MCF 10A (cell line): ENCODE measurements at regions not wholly inside any gene's neighbourhood (a gene's known extent, or its start where the extent isn't known, plus 50 kb on each side); places are given as distances from the start of the nearest gene placed in this dataset.

Experiments used
- BruUV-seq: library from RNA; stranded (reverse); fragments of 400-500 nt; replicated peaks from 2 replicates; lab custom pipeline; 2021; lab: Mats Ljungman, UMichigan
- CTCF ChIA-PET: fragments of 300-600 bp; sonication (Branson Sonifier 250); formaldehyde crosslinking; extraction: SDS; loops from one replicate; lab custom pipeline; 2021; ENCODE audit warnings: antibody characterized with exemption, inconsistent platforms; lab: Yijun Ruan, JAX
- POLR2A ChIA-PET: fragments of 300-600, 350-650 bp; sonication (Branson Sonifier 250); formaldehyde crosslinking; extraction: SDS; loops from one replicate; lab custom pipeline; 2020; ENCODE audit warnings: antibody characterized with exemption, inconsistent platforms; lab: Yijun Ruan, JAX
- DNase-seq: peaks from one replicate; pipeline ENCODE4 v3.0.0-alpha.2; 2018; ENCODE audit not compliant: unreplicated experiment
- H3K27ac Mint-ChIP-seq: one replicate; pipeline ENCODE4 v1.8.0; 2022; ENCODE audit warnings: mild to moderate bottlenecking, low read depth, mixed read lengths; ENCODE audit not compliant: unreplicated experiment
- H3K27me3 Mint-ChIP-seq: one replicate; pipeline ENCODE4 v1.8.0; 2022; ENCODE audit warnings: mixed read lengths; ENCODE audit not compliant: insufficient read depth, unreplicated experiment
- H3K36me3 Mint-ChIP-seq: one replicate; pipeline ENCODE4 v1.8.0; 2022; ENCODE audit warnings: mild to moderate bottlenecking, moderate library complexity, mixed read lengths; ENCODE audit not compliant: insufficient read depth, unreplicated experiment
- H3K4me1 Mint-ChIP-seq: one replicate; pipeline ENCODE4 v1.8.0; 2022; ENCODE audit warnings: mixed read lengths; ENCODE audit not compliant: insufficient read depth, unreplicated experiment
- H3K4me3 Mint-ChIP-seq: one replicate; pipeline ENCODE4 v1.8.0; 2022; ENCODE audit warnings: mild to moderate bottlenecking, moderate library complexity, mixed read lengths; ENCODE audit not compliant: unreplicated experiment
- H3K9me3 Mint-ChIP-seq: one replicate; pipeline ENCODE4 v1.8.0; 2022; ENCODE audit warnings: mixed read lengths; ENCODE audit not compliant: unreplicated experiment
- CTCF ChIP-seq: fragments of 200-600 bp; IDR thresholded peaks from one replicate; pipeline ENCODE4 v1.8.0; 2022; ENCODE audit warnings: antibody characterized with exemption, mild to moderate bottlenecking; ENCODE audit not compliant: unreplicated experiment
- intact Hi-C: fragments of 100-400 bp; cut with micrococcal nuclease; formaldehyde crosslinking; loops from 2 replicates; pipeline ENCODE4 v1.14.1; 2022

GRCh38 chr5:17907094-17907493 lies 272.8 kb downstream of the TAF11L14 start:
- Mint-ChIP-seq H3K27me3 (no peaks in the 10 kb centered on the region), H3K4me3 (no peak overlapping the region), H3K4me1 (peaks cover 9% of the 10 kb centered on the region), H3K27ac (no peak overlapping the region), H3K36me3 (no peaks in the 10 kb centered on the region), H3K9me3 (no peaks in the 10 kb centered on the region)
- POLR2A ChIA-PET: no interaction called here
- DNase-seq: no peak
- intact Hi-C loops: no loop called here
- CTCF ChIA-PET: no interaction called here
- BruUV-seq: no TSS peak
- no peak for TF ChIP-seq CTCF

GRCh38 chr5:17910318-17910717 lies 276.1 kb downstream of the TAF11L14 start:
- TF ChIP-seq CTCF: no peak
- Mint-ChIP-seq H3K9me3 (no peaks in the 10 kb centered on the region), H3K27me3 (peaks cover 16% of the 10 kb centered on the region), H3K36me3 (no peaks in the 10 kb centered on the region), H3K4me1 (peaks cover 9% of the 10 kb centered on the region), H3K4me3 (no peak overlapping the region), H3K27ac (no peak overlapping the region)
- ChIA-PET POLR2A (interaction anchor here (1.2 kb wide), 1 partner anchor 12 kb away, joined by 6 read pairs; no protein-coding TSS in a partner anchor), CTCF (interaction anchor here (1.6 kb wide), 1 partner anchor 370 kb away, joined by 5 read pairs; no protein-coding TSS in a partner anchor)
- intact Hi-C loops: no loop called here
- no TSS peak for BruUV-seq
- peak; percentile 80 for DNase-seq

- Mint-ChIP-seq H3K27me3 (peaks cover 16% of the 10 kb centered on the region), H3K9me3 (no peaks in the 10 kb centered on the region), H3K36me3 (no peaks in the 10 kb centered on the region), H3K27ac (no peak overlapping the region), H3K4me1 (peaks cover 9% of the 10 kb centered on the region), H3K4me3 (no peak overlapping the region)
- TF ChIP-seq CTCF: no peak
- intact Hi-C loops: no loop called here
- BruUV-seq: no TSS peak
- POLR2A ChIA-PET: no interaction called here
- CTCF ChIA-PET: no interaction called here
- DNase-seq: no peak
Observed at GRCh38 chr5:17912794-17913193, 278.5 kb downstream of the TAF11L14 start.

GRCh38 chr5:17916446-17916845 lies 282.2 kb downstream of the TAF11L14 start:
- TF ChIP-seq CTCF: no peak
- no peak for DNase-seq
- Mint-ChIP-seq H3K36me3 (no peaks in the 10 kb centered on the region), H3K4me3 (no peak overlapping the region), H3K27me3 (peaks cover 16% of the 10 kb centered on the region), H3K9me3 (peaks cover 2% of the 10 kb centered on the region), H3K27ac (no peak overlapping the region), H3K4me1 (peaks cover 6% of the 10 kb centered on the region)
- CTCF ChIA-PET: interaction anchor here (0.7 kb wide), 1 partner anchor 68 kb away, joined by 3 read pairs; no protein-coding TSS in a partner anchor
- intact Hi-C loops: no loop called here
- no TSS peak for BruUV-seq
- POLR2A ChIA-PET: no interaction called here
